GM19043 (cell line): ENCODE measurements at regions not wholly inside any gene's neighbourhood (a gene's known extent, or its start where the extent isn't known, plus 50 kb on each side); places are given as distances from the start of the nearest gene placed in this dataset.

Source experiments
- ATAC-seq: cut with Tn5 transposase; IDR thresholded peaks from one replicate; pipeline ENCODE4 v1.9.1; 2021; ENCODE audit warnings: low read depth; ENCODE audit not compliant: unreplicated experiment

- no peak for ATAC-seq
Observed at GRCh38 chr3:83715307-83715706, 1243.5 kb upstream of the CADM2 start.

GRCh38 chr3:83729576-83729975 lies 1229.2 kb upstream of the CADM2 start:
- no peak for ATAC-seq

GRCh38 chr3:83734656-83735055 lies 1224.1 kb upstream of the CADM2 start:
- no peak for ATAC-seq

- ATAC-seq = no peak
Observed at GRCh38 chr3:83738202-83738601, 1220.6 kb upstream of the CADM2 start.

GRCh38 chr3:83740504-83740903 lies 1218.3 kb upstream of the CADM2 start:
- no peak for ATAC-seq

- no peak for ATAC-seq
Observed at GRCh38 chr3:83765956-83766355, 1192.8 kb upstream of the CADM2 start.

- ATAC-seq = no peak
Observed at GRCh38 chr3:83769791-83770663, 1188.8 kb upstream of the CADM2 start.

- no peak for ATAC-seq
Observed at GRCh38 chr3:83770664-83771402, 1188.0 kb upstream of the CADM2 start.

- no peak for ATAC-seq
Observed at GRCh38 chr3:83802801-83803200, 1156.0 kb upstream of the CADM2 start.

- no peak for ATAC-seq
Observed at GRCh38 chr3:83807511-83807910, 1151.3 kb upstream of the CADM2 start.

GRCh38 chr3:83813176-83813575 lies 1145.6 kb upstream of the CADM2 start:
- ATAC-seq = no peak

GRCh38 chr3:83816653-83817052 lies 1142.1 kb upstream of the CADM2 start:
- ATAC-seq = no peak

GRCh38 chr3:83821506-83821905 lies 1137.3 kb upstream of the CADM2 start:
- ATAC-seq = no peak

GRCh38 chr3:83823095-83823494 lies 1135.7 kb upstream of the CADM2 start:
- ATAC-seq = no peak

- no peak for ATAC-seq
Observed at GRCh38 chr3:83835040-83835439, 1123.7 kb upstream of the CADM2 start.

- no peak for ATAC-seq
Observed at GRCh38 chr3:83842511-83842910, 1116.3 kb upstream of the CADM2 start.

GRCh38 chr3:83843716-83844115 lies 1115.1 kb upstream of the CADM2 start:
- no peak for ATAC-seq

- no peak for ATAC-seq
Observed at GRCh38 chr3:83849106-83849730, 1109.6 kb upstream of the CADM2 start.

GRCh38 chr3:83863380-83863779 lies 1095.4 kb upstream of the CADM2 start:
- ATAC-seq = no peak

GRCh38 chr3:83868909-83869567 lies 1089.8 kb upstream of the CADM2 start:
- ATAC-seq = no peak

- no peak for ATAC-seq
Observed at GRCh38 chr3:83873550-83873949, 1085.2 kb upstream of the CADM2 start.
